Nephron (organoid): ENCODE measurements at regions not wholly inside any gene's neighbourhood (a gene's known extent, or its start where the extent isn't known, plus 50 kb on each side); places are given as distances from the start of the nearest gene placed in this dataset.

Experiments
- H3K27ac Mint-ChIP-seq, 3 experiments: 2 replicates each; pipeline ENCODE4 v1.8.0; 2020; ENCODE audit warnings: mixed read lengths in 3 of 3, mild to moderate bottlenecking in 2 of 3, moderate library complexity in 1 of 3
- H3K27me3 Mint-ChIP-seq: 2 replicates; pipeline ENCODE4 v1.8.0; 2021; ENCODE audit warnings: low read depth, mild to moderate bottlenecking, moderate library complexity, mixed read lengths
- H3K36me3 Mint-ChIP-seq: 2 replicates; pipeline ENCODE4 v1.8.0; 2020; ENCODE audit warnings: low read depth, mixed read lengths
- H3K4me1 Mint-ChIP-seq: 2 replicates; pipeline ENCODE4 v1.8.0; 2020; ENCODE audit warnings: mixed read lengths
- H3K4me3 Mint-ChIP-seq, 3 experiments: 2 replicates each; pipeline ENCODE4 v1.8.0; 2020; ENCODE audit warnings: mild to moderate bottlenecking in 3 of 3, mixed read lengths in 3 of 3, moderate library complexity in 2 of 3
- H3K9me3 Mint-ChIP-seq: 2 replicates; pipeline ENCODE4 v1.8.0; 2020; ENCODE audit warnings: mixed read lengths
- CTCF ChIP-seq, 3 experiments: fragments of 200-600 bp; sonication (generic); IDR thresholded peaks; one replicate each; pipeline ENCODE4 v1.5.0; 2021; ENCODE audit warnings: antibody characterized with exemption in 3 of 3; ENCODE audit not compliant: unreplicated experiment in 3 of 3

GRCh38 chr18:78602430-78602829 is 377.2 kb upstream of the SALL3 start:
- Mint-ChIP-seq H3K27ac (no peak overlapping the region), H3K27me3 (peaks cover 59% of the 10 kb centered on the region), H3K4me3 (no peak overlapping the region), H3K36me3 (no peaks in the 10 kb centered on the region), H3K4me1 (peaks cover 5% of the 10 kb centered on the region), H3K9me3 (peaks cover 9% of the 10 kb centered on the region)
- TF ChIP-seq CTCF (IDR thresholded peaks at IDR 0.05; ENCODE audit: unreplicated experiment in 3 of 3) = no peak

GRCh38 chr18:78603102-78603983 is 376.3 kb upstream of the SALL3 start:
- H3K27me3 Mint-ChIP-seq = peaks cover 62% of the 10 kb centered on the region
- H3K9me3 Mint-ChIP-seq = peaks cover 9% of the 10 kb centered on the region
- peak overlapping the region in 1 of 3 experiments; percentile 23 for H3K4me3 Mint-ChIP-seq
- H3K27ac Mint-ChIP-seq = no peak overlapping the region
- H3K36me3 Mint-ChIP-seq = no peaks in the 10 kb centered on the region
- TF ChIP-seq CTCF (IDR thresholded peaks at IDR 0.05; ENCODE audit: unreplicated experiment in 3 of 3) = no peak
- peaks cover 5% of the 10 kb centered on the region for H3K4me1 Mint-ChIP-seq

GRCh38 chr18:78605255-78605654 is 374.4 kb upstream of the SALL3 start:
- Mint-ChIP-seq H3K27ac (no peak overlapping the region), H3K36me3 (no peaks in the 10 kb centered on the region), H3K4me3 (no peak overlapping the region), H3K9me3 (peaks cover 9% of the 10 kb centered on the region), H3K4me1 (peaks cover 5% of the 10 kb centered on the region), H3K27me3 (peaks cover 57% of the 10 kb centered on the region)
- no peak for TF ChIP-seq CTCF (IDR thresholded peaks at IDR 0.05; ENCODE audit: unreplicated experiment in 3 of 3)

- H3K4me3 Mint-ChIP-seq = no peak overlapping the region
- H3K27ac Mint-ChIP-seq = no peak overlapping the region
- H3K4me1 Mint-ChIP-seq = peaks cover 8% of the 10 kb centered on the region
- peaks cover 54% of the 10 kb centered on the region for H3K27me3 Mint-ChIP-seq
- no peak for TF ChIP-seq CTCF (IDR thresholded peaks at IDR 0.05; ENCODE audit: unreplicated experiment in 3 of 3)
- peaks cover 9% of the 10 kb centered on the region for H3K9me3 Mint-ChIP-seq
- no peaks in the 10 kb centered on the region for H3K36me3 Mint-ChIP-seq
These were observed 372.4 kb upstream of the SALL3 start for GRCh38 chr18:78607221-78607620.

- peaks cover 8% of the 10 kb centered on the region for H3K4me1 Mint-ChIP-seq
- H3K9me3 Mint-ChIP-seq = peaks cover 9% of the 10 kb centered on the region
- H3K27me3 Mint-ChIP-seq = peaks cover 53% of the 10 kb centered on the region
- no peak overlapping the region for H3K4me3 Mint-ChIP-seq
- TF ChIP-seq CTCF (IDR thresholded peaks at IDR 0.05; ENCODE audit: unreplicated experiment in 3 of 3) = no peak
- no peak overlapping the region for H3K27ac Mint-ChIP-seq
- no peaks in the 10 kb centered on the region for H3K36me3 Mint-ChIP-seq
These were observed 371.8 kb upstream of the SALL3 start for GRCh38 chr18:78607784-78608183.

- no peak for TF ChIP-seq CTCF (IDR thresholded peaks at IDR 0.05; ENCODE audit: unreplicated experiment in 3 of 3)
- Mint-ChIP-seq H3K27ac (no peak overlapping the region), H3K4me1 (peaks cover 3% of the 10 kb centered on the region), H3K36me3 (no peaks in the 10 kb centered on the region), H3K27me3 (peaks cover 34% of the 10 kb centered on the region), H3K9me3 (peaks cover 15% of the 10 kb centered on the region), H3K4me3 (no peak overlapping the region)
These were observed 369.4 kb upstream of the SALL3 start for GRCh38 chr18:78610179-78610578.
